Panc1 (cell line): ENCODE measurements at regions not wholly inside any gene's neighbourhood (a gene's known extent, or its start where the extent isn't known, plus 50 kb on each side); places are given as distances from the start of the nearest gene placed in this dataset.

Experiments
- ATAC-seq: fragments of 200-7000 bp; cut with Tn5 transposase; 2 replicates; pipeline ENCODE4 v1.9.1; 2020; ENCODE audit warnings: mild to moderate bottlenecking, moderate library complexity
- BruUV-seq: library from RNA; stranded (reverse); fragments of 400-500 nt; replicated peaks from 2 replicates; lab custom pipeline; 2021; lab: Mats Ljungman, UMichigan
- CTCF ChIA-PET: fragments of 300-600 bp; sonication (Branson Sonifier 250); formaldehyde crosslinking; loops from one replicate; lab custom pipeline; 2022; ENCODE audit warnings: antibody characterized with exemption; lab: Charles Lee
- POLR2A ChIA-PET: fragments of 300-600 bp; sonication (Branson Sonifier 250); formaldehyde crosslinking; loops from one replicate; lab custom pipeline; 2022; ENCODE audit warnings: antibody characterized with exemption; lab: Charles Lee
- DNase-seq: peaks from one replicate; pipeline ENCODE4 v3.0.0-alpha.2; 2010; ENCODE audit warnings: low read depth, low spot score
- H3K27ac ChIP-seq: 2 replicates; pipeline ENCODE4 v1.5.1; 2011; ENCODE audit warnings: mild to moderate bottlenecking, low read length, inconsistent platforms
- H3K27me3 ChIP-seq: fragments of 200-500 bp; sonication (Bioruptor generic); 2 replicates; pipeline ENCODE4 v1.6.0; 2014; ENCODE audit warnings: low read length, inconsistent platforms; ENCODE audit not compliant: control insufficient read depth, insufficient read depth
- H3K36me3 ChIP-seq: fragments of 200-500 bp; sonication (Bioruptor generic); 2 replicates; pipeline ENCODE4 v1.5.1; 2014; ENCODE audit warnings: inconsistent platforms, mild to moderate bottlenecking, low read length, moderate library complexity; ENCODE audit not compliant: control insufficient read depth, insufficient read depth
- H3K4me1 ChIP-seq: 2 replicates; pipeline ENCODE4 v1.5.1; 2011; ENCODE audit warnings: inconsistent platforms, mild to moderate bottlenecking, low read length, moderate library complexity; ENCODE audit not compliant: control insufficient read depth, insufficient read depth
- H3K4me3 ChIP-seq, 2 experiments: 2 replicates each; pipeline ENCODE4 v1.5.1; 2011 to 2012; ENCODE audit warnings: low read depth in 2 of 2, low read length in 2 of 2, mild to moderate bottlenecking in 2 of 2, inconsistent platforms in 1 of 2, moderate library complexity in 1 of 2
- H3K9me3 ChIP-seq: fragments of 200-500 bp; sonication (Bioruptor generic); 2 replicates; pipeline ENCODE4 v1.5.1; 2014; ENCODE audit warnings: low read depth, mild to moderate bottlenecking, inconsistent platforms, low read length, moderate library complexity; ENCODE audit not compliant: control insufficient read depth, insufficient read depth
- CTCF ChIP-seq: fragments of 450-650 bp; IDR thresholded peaks from 2 replicates; pipeline ENCODE4 v1.5.1; 2017; ENCODE audit warnings: mild to moderate bottlenecking
- POLR2AphosphoS5 ChIP-seq: IDR thresholded peaks from 2 replicates; pipeline ENCODE4 v1.6.1; 2012; ENCODE audit warnings: mild to moderate bottlenecking, low read depth, low read length, moderate library complexity
- REST ChIP-seq, 2 experiments: IDR thresholded peaks; 2 replicates each; pipeline ENCODE4 v1.6.1; 2011 to 2012; ENCODE audit warnings: low read depth in 2 of 2, control low read depth in 1 of 2, low read length in 1 of 2, mild to moderate bottlenecking in 1 of 2, moderate library complexity in 1 of 2; ENCODE audit not compliant: insufficient read depth in 1 of 2
- SIN3A ChIP-seq: IDR thresholded peaks from 2 replicates; pipeline ENCODE4 v1.6.1; 2012; ENCODE audit warnings: low read depth, mild to moderate bottlenecking, low read length, moderate library complexity, borderline replicate concordance; ENCODE audit not compliant: insufficient read depth
- TCF7L2 ChIP-seq: IDR thresholded peaks from 2 replicates; pipeline ENCODE4 v1.6.1; 2011; ENCODE audit warnings: mild to moderate bottlenecking, low read depth, low read length, inconsistent platforms
- in situ Hi-C: cut with HindIII; loops from 2 replicates; pipeline ENCODE4 v1.10.0; 2016; ENCODE audit warnings: low sequenced_read_pairs, low pct_unique_long_range_greater_than_20kb
- intact Hi-C: fragments of 100-400 bp; cut with micrococcal nuclease; formaldehyde crosslinking; loops from one replicate; pipeline ENCODE4 v1.10.0; 2022; ENCODE audit not compliant: unreplicated experiment

GRCh38 chr3:106088899-106089298 lies 220.1 kb upstream of the CBLB start:
- H3K27me3 ChIP-seq = no peaks in the 10 kb centered on the region
- no TSS peak for BruUV-seq
- ATAC-seq = no peak
- no peaks in the 10 kb centered on the region for H3K9me3 ChIP-seq
- POLR2A ChIA-PET = no interaction called here
- in situ Hi-C loops = no loop called here
- DNase-seq = no peak
- intact Hi-C loops = no loop called here
- H3K36me3 ChIP-seq = no peaks in the 10 kb centered on the region
- no peak for TF ChIP-seq SIN3A
- H3K4me1 ChIP-seq = no peaks in the 10 kb centered on the region
- CTCF ChIA-PET = no interaction called here
- H3K4me3 ChIP-seq = no peak overlapping the region
- H3K27ac ChIP-seq = no peak overlapping the region

- TF ChIP-seq CTCF = no peak
- TF ChIP-seq REST (IDR thresholded peaks at IDR 0.05; ENCODE audit: insufficient read depth in 1 of 2, low read depth in 2 of 2, low read length in 1 of 2) = no peak
- Histone ChIP-seq H3K4me3 (no peak overlapping the region), H3K36me3 (no peaks in the 10 kb centered on the region), H3K4me1 (no peaks in the 10 kb centered on the region), H3K27me3 (no peaks in the 10 kb centered on the region), H3K27ac (no peak overlapping the region), H3K9me3 (no peaks in the 10 kb centered on the region)
- ChIA-PET POLR2A (no interaction called here), CTCF (no interaction called here)
- DNase-seq = no peak
- in situ Hi-C loops (no loop called here), intact Hi-C loops (no loop called here)
- no TSS peak for BruUV-seq
- ATAC-seq = no peak
Measured at GRCh38 chr3:106089806-106090205, 221.0 kb upstream of the CBLB start.

GRCh38 chr3:106092792-106093191 lies 224.0 kb upstream of the CBLB start:
- TF ChIP-seq TCF7L2 (no peak), SIN3A (no peak), REST (IDR thresholded peaks at IDR 0.05; ENCODE audit: insufficient read depth in 1 of 2, low read depth in 2 of 2, low read length in 1 of 2) (no peak), CTCF (no peak), POLR2AphosphoS5 (no peak)
- ATAC-seq (no peak), DNase-seq (no peak)
- Histone ChIP-seq H3K9me3 (no peaks in the 10 kb centered on the region), H3K4me1 (no peaks in the 10 kb centered on the region), H3K27ac (no peak overlapping the region), H3K27me3 (no peaks in the 10 kb centered on the region), H3K4me3 (no peak overlapping the region), H3K36me3 (no peaks in the 10 kb centered on the region)
- CTCF ChIA-PET = no interaction called here
- POLR2A ChIA-PET = no interaction called here
- intact Hi-C loops = no loop called here
- BruUV-seq = no TSS peak
- in situ Hi-C loops = no loop called here
